T-helper 2 cell treated with Interferon-gamma antibody and Interleukin-4, amounts not matched to agents 5 μg/mL and 100 μg/mL, for 36 hours (primary cell): ENCODE measurements at regions not wholly inside any gene's neighbourhood (a gene's known extent, or its start where the extent isn't known, plus 50 kb on each side); places are given as distances from the start of the nearest gene placed in this dataset.

Experiments used
- DNase-seq: peaks from one replicate; pipeline ENCODE4 v3.0.0; 2021; ENCODE audit warnings: low spot score
- H3K27ac Mint-ChIP-seq: one replicate; pipeline ENCODE4 v1.8.0; 2021; ENCODE audit warnings: mild to moderate bottlenecking, mixed read lengths
- H3K27me3 Mint-ChIP-seq: one replicate; pipeline ENCODE4 v1.8.0; 2021; ENCODE audit warnings: low read depth, mixed read lengths
- H3K36me3 Mint-ChIP-seq: one replicate; pipeline ENCODE4 v1.8.0; 2021; ENCODE audit warnings: low read depth, mixed read lengths
- H3K4me1 Mint-ChIP-seq: one replicate; pipeline ENCODE4 v1.8.0; 2021; ENCODE audit warnings: low read depth, mixed read lengths
- H3K4me3 Mint-ChIP-seq: one replicate; pipeline ENCODE4 v1.8.0; 2022; ENCODE audit warnings: mild to moderate bottlenecking, moderate library complexity, mixed read lengths
- H3K9me3 Mint-ChIP-seq: one replicate; pipeline ENCODE4 v1.8.0; 2021; ENCODE audit warnings: mixed read lengths

DNA sequence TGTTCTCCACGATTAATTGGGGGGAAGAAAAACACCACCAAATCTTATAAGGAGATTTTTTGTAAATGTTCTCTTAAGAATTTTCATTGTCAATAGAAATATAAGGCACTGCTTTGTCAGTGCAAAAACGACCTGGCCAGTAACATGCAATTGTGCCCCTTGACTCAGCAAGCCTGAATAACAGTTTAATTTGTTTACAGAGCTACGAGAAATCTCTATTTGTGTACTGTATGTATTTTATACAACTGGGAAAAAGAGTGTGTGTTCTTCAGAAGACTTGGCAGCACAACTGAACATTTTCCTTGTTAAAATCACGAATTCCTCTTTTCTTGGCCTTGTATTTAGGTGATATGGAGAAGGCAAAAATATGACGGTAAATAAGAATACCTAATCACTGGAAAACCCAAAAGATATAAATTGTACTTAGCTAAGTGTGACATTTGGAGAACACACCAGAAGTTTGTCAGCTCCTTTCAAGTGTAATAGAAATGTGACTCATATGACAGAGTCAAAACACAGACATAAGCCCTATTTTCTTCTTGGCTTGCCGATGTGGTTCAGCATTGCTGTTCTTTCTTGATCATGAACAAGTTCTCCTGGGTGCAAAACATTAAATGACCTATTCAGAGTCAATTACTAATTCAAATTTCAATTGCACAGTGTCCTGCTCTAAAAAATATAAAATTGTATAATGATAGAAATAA is 945.0 kb upstream of the INTU start:
- no peak for DNase-seq
- Mint-ChIP-seq H3K36me3 (no peaks in the 10 kb centered on the region), H3K4me1 (no peaks in the 10 kb centered on the region), H3K27me3 (no peaks in the 10 kb centered on the region), H3K27ac (no peak overlapping the region), H3K4me3 (no peak overlapping the region), H3K9me3 (peaks cover 6% of the 10 kb centered on the region)

GRCh38 chr4:126691797-126692196 is 941.0 kb upstream of the INTU start:
- DNase-seq = no peak
- Mint-ChIP-seq H3K36me3 (no peaks in the 10 kb centered on the region), H3K9me3 (peaks cover 6% of the 10 kb centered on the region), H3K27ac (no peak overlapping the region), H3K4me1 (no peaks in the 10 kb centered on the region), H3K27me3 (no peaks in the 10 kb centered on the region), H3K4me3 (no peak overlapping the region)

DNA sequence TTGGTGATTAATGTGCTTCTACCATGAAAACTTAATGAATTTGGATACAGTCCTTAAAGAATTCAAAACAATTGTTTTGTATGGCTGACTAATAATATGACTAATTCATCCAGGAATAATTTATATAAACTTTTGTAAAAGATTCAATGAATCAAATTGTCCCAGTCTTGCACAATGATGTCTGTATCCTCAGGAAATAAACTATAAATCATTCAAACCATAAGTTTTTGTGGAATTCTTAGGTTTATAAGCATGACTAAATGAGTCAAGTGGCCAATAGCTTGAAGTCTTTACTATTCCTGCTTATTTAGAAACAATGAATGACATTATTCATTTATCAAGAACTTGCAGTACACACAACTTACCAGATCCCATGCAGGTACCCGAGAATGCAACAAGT is 935.0 kb upstream of the INTU start:
- Mint-ChIP-seq H3K9me3 (no peaks in the 10 kb centered on the region), H3K27ac (no peak overlapping the region), H3K36me3 (no peaks in the 10 kb centered on the region), H3K27me3 (no peaks in the 10 kb centered on the region), H3K4me1 (no peaks in the 10 kb centered on the region), H3K4me3 (no peak overlapping the region)
- DNase-seq = no peak

- Mint-ChIP-seq H3K27me3 (no peaks in the 10 kb centered on the region), H3K27ac (no peak overlapping the region), H3K9me3 (no peaks in the 10 kb centered on the region), H3K36me3 (no peaks in the 10 kb centered on the region), H3K4me3 (no peak overlapping the region), H3K4me1 (no peaks in the 10 kb centered on the region)
- no peak for DNase-seq
Measured at GRCh38 chr4:126698224-126698623, 934.5 kb upstream of the INTU start.

GRCh38 chr4:126701756-126702155 is 931.0 kb upstream of the INTU start:
- DNase-seq = no peak
- no peaks in the 10 kb centered on the region for H3K36me3 Mint-ChIP-seq
- no peaks in the 10 kb centered on the region for H3K27me3 Mint-ChIP-seq
- no peak overlapping the region for H3K4me3 Mint-ChIP-seq
- H3K4me1 Mint-ChIP-seq = no peaks in the 10 kb centered on the region
- H3K9me3 Mint-ChIP-seq = peaks cover 4% of the 10 kb centered on the region
- no peak overlapping the region for H3K27ac Mint-ChIP-seq

- no peak for DNase-seq
- Mint-ChIP-seq H3K4me1 (no peaks in the 10 kb centered on the region), H3K36me3 (no peaks in the 10 kb centered on the region)
Measured at GRCh38 chr4:126702747-126703146, 930.0 kb upstream of the INTU start.

DNA sequence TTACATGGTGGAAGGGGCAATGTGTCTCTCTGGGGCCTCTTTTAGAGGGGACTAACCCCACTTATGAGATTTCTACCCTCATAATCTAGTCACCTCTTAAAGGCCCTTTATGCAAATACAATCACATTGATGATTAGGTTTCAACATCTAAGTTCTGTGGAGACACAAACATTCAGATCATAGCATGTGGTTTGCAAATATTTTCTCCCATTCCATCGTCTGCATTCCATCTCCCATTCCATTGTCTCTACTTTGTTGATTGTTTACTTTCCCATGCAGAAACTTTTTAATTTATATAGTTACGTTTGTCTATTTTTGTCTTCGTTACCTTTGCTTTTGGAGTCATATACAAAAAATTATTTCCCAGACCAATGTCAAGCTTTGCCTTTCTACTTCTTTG is 927.5 kb upstream of the INTU start:
- H3K36me3 Mint-ChIP-seq = no peaks in the 10 kb centered on the region
- H3K4me1 Mint-ChIP-seq = no peaks in the 10 kb centered on the region
- H3K9me3 Mint-ChIP-seq = peaks cover 8% of the 10 kb centered on the region
- DNase-seq = no peak
- no peak overlapping the region for H3K4me3 Mint-ChIP-seq
- H3K27me3 Mint-ChIP-seq = no peaks in the 10 kb centered on the region
- H3K27ac Mint-ChIP-seq = no peak overlapping the region

More at GRCh38 chr4:126702747-126703146, 930.0 kb upstream of the INTU start:
- Mint-ChIP-seq H3K27me3 (no peaks in the 10 kb centered on the region), H3K9me3 (peaks cover 4% of the 10 kb centered on the region), H3K27ac (no peak overlapping the region), H3K4me3 (no peak overlapping the region)

DNA sequence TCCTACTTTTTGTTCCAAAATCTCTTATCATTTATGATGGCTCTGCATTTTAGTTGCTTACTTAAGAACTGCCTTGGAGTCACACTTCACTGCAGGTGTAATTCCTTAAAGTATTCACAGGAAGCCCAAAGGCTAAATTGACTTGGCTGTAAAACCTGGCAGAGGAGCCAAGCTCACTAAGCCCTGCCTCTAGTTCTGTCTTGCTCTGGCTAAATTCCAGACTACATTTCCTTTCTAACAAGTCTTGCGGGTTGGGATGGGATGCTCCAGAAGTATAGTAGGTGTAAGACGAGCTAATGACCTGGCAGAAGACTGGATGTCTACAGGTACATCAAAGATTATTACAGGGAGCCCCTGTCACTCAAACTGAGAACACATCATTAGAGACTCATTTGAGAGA is 924.0 kb upstream of the INTU start:
- Mint-ChIP-seq H3K27ac (no peak overlapping the region), H3K4me1 (no peaks in the 10 kb centered on the region), H3K36me3 (no peaks in the 10 kb centered on the region), H3K4me3 (no peak overlapping the region), H3K27me3 (no peaks in the 10 kb centered on the region), H3K9me3 (peaks cover 12% of the 10 kb centered on the region)
- DNase-seq = no peak

GRCh38 chr4:126710935-126711334 is 921.8 kb upstream of the INTU start:
- Mint-ChIP-seq H3K36me3 (no peaks in the 10 kb centered on the region), H3K4me1 (no peaks in the 10 kb centered on the region), H3K27ac (no peak overlapping the region), H3K4me3 (no peak overlapping the region), H3K27me3 (no peaks in the 10 kb centered on the region), H3K9me3 (peaks cover 12% of the 10 kb centered on the region)
- no peak for DNase-seq

DNA sequence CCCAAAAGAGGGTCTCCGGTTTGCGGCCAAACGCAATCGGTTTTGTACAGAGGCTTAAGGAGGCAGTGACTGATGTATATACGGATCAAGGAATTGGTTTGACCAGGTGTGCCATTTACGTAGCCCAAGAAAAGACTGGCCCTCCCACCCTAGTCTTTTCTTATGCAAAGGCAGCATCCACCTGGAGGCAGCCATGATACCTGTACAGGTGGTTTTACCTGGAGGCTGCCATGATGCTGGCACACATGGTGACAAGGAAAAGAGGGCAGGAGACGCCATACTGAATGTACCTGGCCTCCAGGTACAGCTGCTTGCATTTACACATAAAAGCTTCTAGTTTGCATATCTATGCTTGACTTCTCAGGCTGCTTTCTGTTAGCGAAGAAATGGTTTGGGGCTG is 917.7 kb upstream of the INTU start:
- no peak for DNase-seq
- H3K9me3 Mint-ChIP-seq = peaks cover 20% of the 10 kb centered on the region
- no peaks in the 10 kb centered on the region for H3K27me3 Mint-ChIP-seq
- H3K4me3 Mint-ChIP-seq = no peak overlapping the region
- H3K27ac Mint-ChIP-seq = no peak overlapping the region
- H3K4me1 Mint-ChIP-seq = no peaks in the 10 kb centered on the region
- no peaks in the 10 kb centered on the region for H3K36me3 Mint-ChIP-seq

GRCh38 chr4:126715681-126716080 is 917.1 kb upstream of the INTU start:
- H3K4me3 Mint-ChIP-seq = no peak overlapping the region
- H3K4me1 Mint-ChIP-seq = no peaks in the 10 kb centered on the region
- H3K27ac Mint-ChIP-seq = no peak overlapping the region
- peaks cover 25% of the 10 kb centered on the region for H3K9me3 Mint-ChIP-seq
- H3K27me3 Mint-ChIP-seq = no peaks in the 10 kb centered on the region
- H3K36me3 Mint-ChIP-seq = no peaks in the 10 kb centered on the region
- no peak for DNase-seq

- no peak overlapping the region for H3K27ac Mint-ChIP-seq
- H3K4me3 Mint-ChIP-seq = no peak overlapping the region
- no peaks in the 10 kb centered on the region for H3K4me1 Mint-ChIP-seq
- H3K36me3 Mint-ChIP-seq = no peaks in the 10 kb centered on the region
- H3K9me3 Mint-ChIP-seq = peaks cover 30% of the 10 kb centered on the region
- DNase-seq = no peak
- no peaks in the 10 kb centered on the region for H3K27me3 Mint-ChIP-seq
Measured at GRCh38 chr4:126718136-126718535, 914.6 kb upstream of the INTU start.

DNA sequence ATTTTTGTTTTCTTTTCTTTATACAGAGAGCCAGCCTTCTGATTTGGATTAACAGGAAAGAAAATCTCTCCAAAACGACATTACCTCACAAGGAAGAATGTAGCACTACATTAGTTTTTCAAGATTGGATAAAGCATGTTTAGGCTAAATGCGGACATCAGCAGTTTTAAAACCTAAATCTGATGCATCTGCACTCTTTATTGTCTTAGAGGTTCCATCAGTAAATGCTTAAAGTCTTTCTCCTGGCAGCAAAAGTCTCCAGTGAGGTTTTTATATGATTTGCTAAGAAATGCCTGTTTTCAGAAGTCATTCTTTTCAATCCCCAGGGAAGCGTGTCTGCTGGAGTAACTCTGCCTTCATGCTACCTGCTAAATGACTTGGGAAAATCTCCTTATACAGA is 912.9 kb upstream of the INTU start:
- H3K27ac Mint-ChIP-seq = no peak overlapping the region
- DNase-seq = no peak
- peaks cover 34% of the 10 kb centered on the region for H3K9me3 Mint-ChIP-seq
- no peaks in the 10 kb centered on the region for H3K36me3 Mint-ChIP-seq
- no peaks in the 10 kb centered on the region for H3K27me3 Mint-ChIP-seq
- H3K4me1 Mint-ChIP-seq = no peaks in the 10 kb centered on the region
- no peak overlapping the region for H3K4me3 Mint-ChIP-seq

GRCh38 chr4:126725906-126726305 is 906.9 kb upstream of the INTU start:
- peaks cover 12% of the 10 kb centered on the region for H3K9me3 Mint-ChIP-seq
- H3K27me3 Mint-ChIP-seq = no peaks in the 10 kb centered on the region
- H3K4me3 Mint-ChIP-seq = no peak overlapping the region
- H3K27ac Mint-ChIP-seq = no peak overlapping the region
- H3K36me3 Mint-ChIP-seq = no peaks in the 10 kb centered on the region
- DNase-seq = no peak
- H3K4me1 Mint-ChIP-seq = no peaks in the 10 kb centered on the region

GRCh38 chr4:126727461-126727860 is 905.3 kb upstream of the INTU start:
- DNase-seq = no peak
- H3K27ac Mint-ChIP-seq = no peak overlapping the region
- H3K4me3 Mint-ChIP-seq = no peak overlapping the region
- H3K27me3 Mint-ChIP-seq = no peaks in the 10 kb centered on the region
- no peaks in the 10 kb centered on the region for H3K36me3 Mint-ChIP-seq
- H3K9me3 Mint-ChIP-seq = peaks cover 8% of the 10 kb centered on the region
- H3K4me1 Mint-ChIP-seq = no peaks in the 10 kb centered on the region
